HG03039 (cell line): ENCODE measurements at regions not wholly inside any gene's neighbourhood (a gene's known extent, or its start where the extent isn't known, plus 50 kb on each side); places are given as distances from the start of the nearest gene placed in this dataset.
"Not testable (repeated sequence)": the region's sequence is repeated elsewhere in the genome, so short reads cannot be mapped to it uniquely, and the experiment has no call there.

Source experiments
- ATAC-seq: cut with Tn5 transposase; IDR thresholded peaks from one replicate; pipeline ENCODE4 v1.9.1; 2021; ENCODE audit warnings: mild to moderate bottlenecking, moderate library complexity; ENCODE audit not compliant: unreplicated experiment

GRCh38 chr12:67531501-67531900 lies 117.0 kb upstream of the DYRK2 start:
- ATAC-seq, result no peak

DNA sequence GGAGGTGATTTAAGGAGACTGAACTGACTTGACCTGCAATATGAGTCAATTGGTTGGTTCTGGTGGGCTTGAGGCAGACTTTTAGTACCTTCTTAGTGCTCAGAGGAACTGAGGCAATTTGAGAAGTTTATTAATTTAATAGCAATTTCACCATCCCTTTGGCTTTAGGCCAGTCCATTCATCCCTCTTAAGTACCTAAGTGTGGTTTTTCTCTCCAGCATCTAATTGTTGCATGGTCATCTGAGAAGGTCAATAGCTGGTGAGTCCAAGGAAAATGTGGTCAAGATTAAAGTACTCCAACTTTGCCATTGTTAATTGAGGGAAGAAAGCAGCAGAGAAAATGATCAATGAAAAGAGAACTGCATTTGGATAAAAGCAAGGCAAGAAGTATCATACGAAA lies 115.4 kb upstream of the DYRK2 start:
- ATAC-seq, result no peak

GRCh38 chr12:67534046-67534445 lies 114.5 kb upstream of the DYRK2 start:
- no peak for ATAC-seq

DNA sequence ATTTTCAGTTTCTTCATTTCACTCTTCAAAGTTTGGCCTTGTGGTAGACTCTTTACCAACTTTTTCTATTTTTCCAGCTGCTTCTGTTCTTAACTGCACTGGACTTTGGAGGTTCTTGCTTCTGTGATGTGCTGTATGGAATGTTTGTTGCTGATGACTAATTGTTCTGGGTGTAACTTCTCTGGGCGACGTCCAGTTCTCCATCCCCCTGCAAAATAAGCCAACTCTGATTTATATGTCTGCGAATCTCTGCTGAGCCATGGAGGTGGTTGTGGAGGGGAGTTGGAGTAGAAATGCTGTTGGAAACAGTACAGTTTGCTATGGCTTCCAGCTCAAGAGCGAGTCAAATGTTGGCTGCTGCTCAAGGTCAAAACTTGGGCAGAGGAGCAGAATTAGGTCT lies 113.9 kb upstream of the DYRK2 start:
- no peak for ATAC-seq

DNA sequence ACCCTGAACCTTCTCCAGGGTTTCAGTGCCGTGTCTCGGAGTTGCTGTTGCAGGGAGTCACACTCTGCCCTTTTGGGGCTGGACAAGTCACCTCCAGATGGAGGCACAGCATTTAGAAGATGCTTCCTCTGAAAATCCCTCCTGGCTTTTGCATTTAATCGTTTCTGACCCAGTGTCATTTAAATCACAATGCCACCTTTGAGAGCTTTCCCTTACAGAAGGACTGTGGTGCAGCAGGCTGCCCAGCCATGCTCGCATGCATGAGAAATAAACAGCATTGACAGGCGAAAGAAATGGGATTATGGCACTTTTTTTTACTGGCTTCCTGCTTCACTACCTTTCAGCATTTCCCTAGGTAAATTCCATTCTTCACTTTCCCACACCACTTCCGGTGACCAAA lies 113.4 kb upstream of the DYRK2 start:
- no peak for ATAC-seq

DNA sequence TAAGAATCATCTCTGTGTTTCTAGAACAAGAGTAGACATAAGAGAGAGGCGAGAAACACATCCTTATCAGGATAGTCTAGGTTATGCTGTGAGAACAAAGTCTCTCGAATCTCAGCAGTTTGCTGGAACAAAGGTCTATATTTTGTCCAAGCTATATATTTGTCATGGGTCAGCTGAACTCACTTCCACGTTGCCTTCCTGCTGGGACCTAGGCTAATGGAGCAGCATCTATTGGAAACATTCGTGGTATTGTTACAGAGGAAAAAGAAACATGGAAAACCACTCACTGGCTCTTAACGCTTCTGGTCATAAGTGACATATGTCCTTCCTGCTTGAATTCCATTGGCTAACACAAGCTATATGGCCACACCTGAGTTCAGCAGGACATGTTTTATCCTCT lies 112.6 kb upstream of the DYRK2 start:
- no peak for ATAC-seq

DNA sequence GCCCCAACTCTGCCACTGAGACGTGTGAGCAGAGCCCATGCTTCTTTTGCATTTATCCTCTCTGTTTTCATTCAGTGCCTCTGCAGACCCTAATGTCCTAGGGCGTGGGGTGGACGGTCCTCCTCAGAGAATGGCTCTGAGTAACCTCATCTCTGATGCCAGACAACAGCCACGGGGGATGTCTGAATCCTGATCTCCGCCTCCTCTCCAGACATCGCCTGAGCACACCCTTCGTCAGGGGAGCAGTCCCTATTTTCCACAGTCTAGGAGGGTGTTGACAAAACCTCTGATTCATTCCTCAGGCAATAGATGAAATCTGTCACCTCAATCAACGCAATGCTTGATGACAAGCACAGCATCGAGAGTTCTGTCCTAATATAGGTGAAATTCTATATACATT lies 109.2 kb upstream of the DYRK2 start:
- no peak for ATAC-seq

DNA sequence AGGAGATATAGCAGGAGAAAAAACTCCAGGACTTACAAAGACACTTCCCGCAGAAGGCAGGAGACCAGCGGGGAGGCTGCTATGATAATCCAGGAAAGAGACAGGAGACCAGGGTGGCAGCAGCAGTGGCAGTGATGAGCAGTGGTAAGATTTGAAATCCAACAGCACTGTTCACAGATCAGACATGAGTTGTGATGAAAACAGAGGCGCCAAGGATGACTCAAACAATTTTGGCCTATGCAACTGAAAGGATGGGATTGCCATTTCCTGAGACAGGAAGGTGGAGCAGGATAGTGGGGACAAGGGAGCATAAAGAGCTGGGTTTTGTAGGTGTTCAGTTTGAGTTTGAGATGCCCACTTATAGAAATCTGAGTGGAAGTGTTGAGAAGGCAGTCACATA lies 108.6 kb upstream of the DYRK2 start:
- no peak for ATAC-seq

DNA sequence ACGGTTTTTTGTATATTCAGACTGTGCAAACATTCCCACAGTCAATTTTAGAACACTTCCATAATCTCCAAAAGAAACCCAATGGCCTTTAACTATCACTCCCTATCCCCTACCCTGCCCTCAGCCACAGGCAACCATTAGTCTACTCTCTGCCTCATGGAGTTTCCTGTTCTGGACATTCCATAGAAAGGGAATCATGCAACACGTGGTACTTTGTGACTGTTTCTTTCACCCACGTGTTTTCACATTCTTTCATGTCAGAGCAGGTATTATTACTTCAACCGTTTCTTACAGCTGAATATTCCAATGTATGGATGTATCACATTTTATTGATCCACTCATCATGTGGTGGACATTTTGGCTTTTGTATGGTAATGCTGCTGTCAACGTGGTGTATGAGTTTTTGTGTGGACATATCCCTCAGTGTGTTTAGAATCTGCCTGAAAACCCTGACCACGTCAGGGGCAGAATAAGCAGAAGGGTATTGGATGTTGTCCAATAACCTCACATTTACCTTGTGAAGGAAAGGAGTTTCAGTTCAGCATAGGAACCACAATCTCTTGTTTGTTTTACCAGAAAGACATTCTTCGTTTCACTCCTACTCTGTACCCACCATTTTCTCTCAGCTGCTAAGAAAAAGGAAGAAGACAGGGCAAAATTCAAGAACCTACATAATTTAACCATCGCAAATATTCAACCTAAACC lies 107.5 kb upstream of the DYRK2 start:
- no peak for ATAC-seq

DNA sequence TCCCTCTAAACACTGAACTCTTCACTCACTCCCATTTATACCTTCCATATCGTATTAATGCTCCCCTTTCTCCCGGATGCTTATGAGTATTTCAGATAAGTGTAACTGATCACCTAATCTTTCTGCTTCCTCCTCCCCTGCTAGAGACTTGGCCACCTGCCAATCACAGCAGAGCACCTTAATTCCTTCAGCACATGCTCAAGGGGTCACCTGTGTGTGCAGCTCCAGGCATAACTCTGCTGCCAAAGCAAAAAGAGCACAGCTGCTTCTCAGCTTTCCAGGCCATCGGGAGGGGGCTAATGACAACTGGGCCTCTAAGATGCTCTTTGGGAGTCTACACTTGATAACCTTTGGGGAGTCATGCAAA lies 106.9 kb upstream of the DYRK2 start:
- no peak for ATAC-seq

- no peak for ATAC-seq
These were observed 105.3 kb upstream of the DYRK2 start for GRCh38 chr12:67543021-67543770.

DNA sequence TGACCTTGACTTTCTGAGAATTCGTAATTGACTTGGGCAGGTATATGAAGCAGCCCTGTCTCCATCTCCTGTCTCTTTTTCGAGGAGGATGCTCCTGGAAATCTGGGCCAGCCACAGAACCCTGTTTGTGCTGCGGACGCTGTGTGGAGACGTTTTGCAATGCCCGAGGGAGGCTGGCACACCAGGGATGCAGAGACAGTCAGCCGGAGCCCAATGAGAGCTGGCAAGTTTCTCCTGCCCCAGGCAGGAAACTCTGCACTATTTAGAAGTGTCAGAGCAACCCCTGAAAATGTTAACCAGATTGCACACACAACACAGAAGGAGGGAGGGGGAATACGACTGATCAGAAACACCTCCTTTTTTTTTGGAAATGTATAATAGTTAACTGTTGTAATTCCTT lies 103.2 kb upstream of the DYRK2 start:
- no peak for ATAC-seq

DNA sequence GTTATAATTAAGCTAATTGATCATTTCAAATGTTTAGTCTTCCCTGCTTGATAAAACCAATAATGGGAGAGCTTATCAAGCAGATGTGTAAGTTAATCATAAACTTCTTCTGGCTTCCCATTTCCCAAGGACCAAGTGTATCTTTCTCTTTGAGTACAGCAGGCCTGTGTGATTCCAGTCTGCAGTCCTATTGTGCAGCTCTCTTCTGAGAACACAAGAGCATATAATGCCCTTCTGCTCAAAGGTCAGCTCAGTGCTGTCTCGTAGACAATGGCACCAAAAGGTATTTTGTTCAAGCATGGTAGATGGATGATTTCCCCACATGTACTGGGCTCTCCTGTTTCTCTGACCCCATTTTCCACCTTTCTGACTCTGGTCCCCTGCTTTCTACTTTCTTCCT lies 101.8 kb upstream of the DYRK2 start:
- ATAC-seq, result no peak

- not testable (repeated sequence) for ATAC-seq
These were observed 93.3 kb upstream of the DYRK2 start for GRCh38 chr12:67555075-67555717.

GRCh38 chr12:67558775-67559174 lies 89.8 kb upstream of the DYRK2 start:
- no peak for ATAC-seq

DNA sequence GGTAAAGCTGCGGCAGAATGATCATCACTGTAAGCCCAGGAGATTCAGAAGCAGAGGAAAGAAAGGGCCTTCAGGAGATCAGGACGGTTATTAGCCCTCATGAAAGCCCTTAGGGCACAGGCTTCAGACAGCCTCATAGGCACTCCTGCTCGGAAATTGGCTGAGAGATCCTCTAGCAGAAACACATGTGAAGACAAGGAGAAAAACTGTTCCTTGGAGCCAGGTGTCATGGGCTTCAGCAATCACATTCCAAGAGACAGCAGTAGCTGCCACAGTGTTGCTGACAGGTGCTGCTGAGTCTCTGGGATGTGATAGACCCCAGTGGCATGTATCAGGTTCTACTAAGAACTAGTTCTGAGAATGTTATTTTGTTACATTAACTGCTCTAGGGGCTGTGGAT lies 88.8 kb upstream of the DYRK2 start:
- ATAC-seq, result no peak

- no peak for ATAC-seq
These were observed 85.8 kb upstream of the DYRK2 start for GRCh38 chr12:67562513-67563287.

DNA sequence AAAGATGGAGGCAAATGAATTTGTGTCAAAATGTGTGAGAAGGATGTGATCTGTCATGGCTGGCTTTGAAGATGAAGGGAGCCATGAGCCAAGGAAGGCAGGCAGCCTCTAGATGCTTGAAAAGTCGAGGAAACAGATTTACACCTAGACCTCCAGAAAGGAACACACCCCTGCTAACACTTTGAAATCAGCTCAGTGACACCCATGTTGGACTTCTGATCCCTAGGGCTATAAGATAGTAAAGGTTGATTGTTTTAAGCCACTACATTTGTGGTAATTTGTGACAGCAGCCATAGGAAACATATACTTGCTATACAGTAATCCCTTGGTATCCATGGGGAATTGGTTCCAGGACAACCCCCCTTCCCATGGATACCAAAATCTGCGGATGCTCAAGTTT lies 80.5 kb upstream of the DYRK2 start:
- ATAC-seq, result no peak

DNA sequence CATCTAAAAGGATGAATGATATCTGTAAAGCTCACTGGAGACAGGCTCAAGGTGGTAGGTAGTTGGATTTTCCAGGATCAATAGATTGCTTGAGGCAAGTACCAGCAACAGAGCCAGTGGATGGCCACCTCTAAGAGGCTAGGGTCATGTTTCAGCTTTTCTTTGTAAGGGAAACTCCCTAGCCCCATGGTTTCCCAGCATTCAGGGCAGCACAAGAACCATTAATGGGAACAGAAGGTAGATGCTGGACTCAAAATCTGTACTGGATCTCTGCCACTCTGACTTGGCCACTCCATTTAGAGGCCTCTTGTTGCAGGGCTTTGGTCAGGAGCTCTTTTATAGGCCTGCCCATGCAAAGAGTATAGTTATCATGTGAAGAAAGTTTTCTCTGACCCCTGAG lies 76.1 kb upstream of the DYRK2 start:
- no peak for ATAC-seq

DNA sequence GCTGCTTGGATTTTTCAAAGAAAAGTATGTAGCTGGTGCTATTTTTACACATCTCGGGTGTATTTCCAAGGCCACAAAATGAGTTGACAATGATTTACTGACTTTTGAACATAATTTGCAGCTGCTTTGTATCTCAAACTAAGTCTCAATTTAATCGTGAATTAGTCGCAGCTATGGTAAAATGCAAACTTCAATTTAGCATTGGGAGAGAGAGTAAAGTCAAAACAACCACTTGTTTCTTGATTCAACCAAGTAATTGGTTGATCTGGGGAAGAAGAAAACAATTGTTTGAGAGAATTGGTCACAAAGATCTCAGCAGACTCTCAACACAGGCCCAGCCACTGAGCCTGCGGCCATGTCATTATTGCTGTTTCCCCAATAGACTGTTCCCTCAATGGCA lies 75.0 kb upstream of the DYRK2 start:
- no peak for ATAC-seq

DNA sequence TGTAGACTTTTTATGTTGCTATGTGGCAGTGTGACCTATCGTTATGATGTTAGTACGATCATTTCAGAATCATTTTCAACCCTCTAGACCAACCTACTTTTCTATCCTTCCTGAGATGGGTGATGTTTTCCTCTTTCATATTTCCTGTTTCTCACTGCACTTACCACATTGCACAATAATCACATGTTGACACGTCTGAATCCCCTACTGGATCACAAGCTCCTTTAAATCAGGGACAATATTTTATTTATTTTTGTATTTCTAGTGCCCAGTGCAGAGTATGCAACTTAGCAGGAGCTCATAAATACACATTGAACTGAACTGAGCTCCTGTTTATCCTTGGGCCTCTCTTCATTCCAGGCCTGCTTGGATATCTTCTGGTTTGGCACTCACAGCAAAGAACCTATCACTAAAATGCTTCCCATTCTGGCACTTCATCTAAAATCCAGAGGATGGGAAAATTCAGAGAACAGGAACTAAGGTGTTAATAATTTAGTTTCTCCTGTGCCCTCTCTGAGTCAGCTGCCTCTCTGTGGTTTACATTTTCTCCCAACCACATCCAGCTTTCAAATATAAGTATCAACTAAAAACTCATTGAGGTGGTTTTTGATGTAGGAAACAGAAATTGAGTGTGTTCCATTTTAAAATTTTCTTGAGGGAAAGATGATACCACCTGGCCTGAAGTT lies 69.4 kb upstream of the DYRK2 start:
- ATAC-seq, result no peak
